A673 (cell line): ENCODE measurements at regions not wholly inside any gene's neighbourhood (a gene's known extent, or its start where the extent isn't known, plus 50 kb on each side); places are given as distances from the start of the nearest gene placed in this dataset.

Experiments used
- BruUV-seq: library from RNA; stranded (reverse); fragments of 400-500 nt; replicated peaks from 2 replicates; lab custom pipeline; 2021; lab: Mats Ljungman, UMichigan
- CTCF ChIA-PET: fragments of 300-600 bp; sonication (Branson Sonifier 250); formaldehyde crosslinking; loops from one replicate; lab custom pipeline; 2022; ENCODE audit warnings: antibody characterized with exemption; lab: Charles Lee
- POLR2A ChIA-PET: fragments of 300-600 bp; sonication (Branson Sonifier 250); formaldehyde crosslinking; loops from one replicate; lab custom pipeline; 2022; ENCODE audit warnings: antibody characterized with exemption; ENCODE audit not compliant: low non-redundant PET; lab: Charles Lee
- DNase-seq: peaks from one replicate; pipeline ENCODE4 v3.0.0-alpha.2; 2015; ENCODE audit warnings: low spot score
- H3K27ac ChIP-seq: fragments of 200-600 bp; sonication (generic); 2 replicates; pipeline ENCODE4 v1.5.1; 2016; ENCODE audit warnings: mixed run types, low read depth, mild to moderate bottlenecking, mixed read lengths, antibody characterized with exemption, low read length; ENCODE audit not compliant: poor library complexity, severe bottlenecking
- H3K27me3 ChIP-seq: fragments of 200-600 bp; sonication (generic); replicated peaks from 2 replicates; pipeline ENCODE4 v1.6.1; 2017; ENCODE audit warnings: mixed run types, low read depth, mild to moderate bottlenecking, mixed read lengths, antibody characterized with exemption, low read length; ENCODE audit not compliant: insufficient read depth, poor library complexity
- H3K36me3 ChIP-seq: fragments of 200-600 bp; sonication (generic); 2 replicates; pipeline ENCODE4 v1.6.1; 2016; ENCODE audit warnings: mixed run types, mild to moderate bottlenecking, mixed read lengths, antibody characterized with exemption, low read length; ENCODE audit not compliant: insufficient read depth, poor library complexity, severe bottlenecking
- H3K4me1 ChIP-seq: fragments of 200-600 bp; sonication (generic); 2 replicates; pipeline ENCODE4 v1.6.1; 2017; ENCODE audit warnings: mixed run types, mild to moderate bottlenecking, mixed read lengths, antibody characterized with exemption, low read length; ENCODE audit not compliant: insufficient read depth, poor library complexity, severe bottlenecking
- H3K4me3 ChIP-seq: fragments of 200-600 bp; sonication (generic); 2 replicates; pipeline ENCODE4 v1.5.1; 2016; ENCODE audit warnings: low read depth, mixed run types, mild to moderate bottlenecking, mixed read lengths, low read length; ENCODE audit not compliant: poor library complexity, severe bottlenecking
- H3K9me3 ChIP-seq: fragments of 200-600 bp; sonication (generic); 2 replicates; pipeline ENCODE4 v1.6.1; 2016; ENCODE audit warnings: mixed run types, low read depth, mild to moderate bottlenecking, mixed read lengths, antibody characterized with exemption, low read length; ENCODE audit not compliant: poor library complexity, severe bottlenecking
- EZH2 ChIP-seq: fragments of 200-600 bp; sonication (generic); IDR thresholded peaks from 2 replicates; pipeline ENCODE4 v1.6.1; 2017; ENCODE audit warnings: borderline replicate concordance, low read depth, mild to moderate bottlenecking, mixed read lengths, antibody characterized with exemption, low read length; ENCODE audit not compliant: poor library complexity, severe bottlenecking
- intact Hi-C: fragments of 100-400 bp; cut with micrococcal nuclease; formaldehyde crosslinking; loops from one replicate; pipeline ENCODE4 v1.10.0; 2022; ENCODE audit not compliant: unreplicated experiment
- TF ChIP-seq, protein P1 (sequence below): fragments of 300-800, 200-600 bp; sonication (generic); conservative IDR thresholded peaks from 2 replicates; pipeline ENCODE4 v1.5.1; 2017; ENCODE audit warnings: low read depth, mild to moderate bottlenecking, antibody characterized with exemption, low read length, moderate library complexity, mixed read lengths

DNA sequence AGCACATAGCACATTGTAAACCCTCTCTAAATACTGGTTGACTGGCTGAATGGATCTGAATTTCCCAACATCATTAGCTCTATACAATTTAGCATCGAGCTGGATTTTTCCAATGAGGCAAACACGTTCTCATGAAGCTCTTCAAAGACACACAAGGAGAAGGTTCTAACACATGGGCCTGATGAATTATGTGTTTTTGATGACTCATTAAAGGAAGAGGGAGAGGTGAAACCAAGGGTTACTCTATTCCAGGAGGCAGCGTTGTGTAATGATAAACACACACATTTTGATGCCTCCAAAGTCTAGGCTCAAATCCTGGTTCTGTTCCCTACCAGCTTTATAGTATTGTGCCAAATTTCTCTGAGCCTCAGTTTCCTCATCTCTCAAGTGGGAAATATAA is 84.3 kb downstream of the PFDN4 start:
- H3K4me1 ChIP-seq = peaks cover 7% of the 10 kb centered on the region
- no peak overlapping the region for H3K4me3 ChIP-seq
- H3K9me3 ChIP-seq = no peaks in the 10 kb centered on the region
- no peaks in the 10 kb centered on the region for H3K27me3 ChIP-seq
- no peaks in the 10 kb centered on the region for H3K36me3 ChIP-seq
- no peak for TF ChIP-seq EZH2
- TF ChIP-seq, protein P1, sequence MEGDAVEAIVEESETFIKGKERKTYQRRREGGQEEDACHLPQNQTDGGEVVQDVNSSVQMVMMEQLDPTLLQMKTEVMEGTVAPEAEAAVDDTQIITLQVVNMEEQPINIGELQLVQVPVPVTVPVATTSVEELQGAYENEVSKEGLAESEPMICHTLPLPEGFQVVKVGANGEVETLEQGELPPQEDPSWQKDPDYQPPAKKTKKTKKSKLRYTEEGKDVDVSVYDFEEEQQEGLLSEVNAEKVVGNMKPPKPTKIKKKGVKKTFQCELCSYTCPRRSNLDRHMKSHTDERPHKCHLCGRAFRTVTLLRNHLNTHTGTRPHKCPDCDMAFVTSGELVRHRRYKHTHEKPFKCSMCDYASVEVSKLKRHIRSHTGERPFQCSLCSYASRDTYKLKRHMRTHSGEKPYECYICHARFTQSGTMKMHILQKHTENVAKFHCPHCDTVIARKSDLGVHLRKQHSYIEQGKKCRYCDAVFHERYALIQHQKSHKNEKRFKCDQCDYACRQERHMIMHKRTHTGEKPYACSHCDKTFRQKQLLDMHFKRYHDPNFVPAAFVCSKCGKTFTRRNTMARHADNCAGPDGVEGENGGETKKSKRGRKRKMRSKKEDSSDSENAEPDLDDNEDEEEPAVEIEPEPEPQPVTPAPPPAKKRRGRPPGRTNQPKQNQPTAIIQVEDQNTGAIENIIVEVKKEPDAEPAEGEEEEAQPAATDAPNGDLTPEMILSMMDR = no peak
- no peak for DNase-seq
- no TSS peak for BruUV-seq
- ChIA-PET POLR2A (no interaction called here), CTCF (interaction anchor here (0.6 kb wide), 1 partner anchor 9 kb away, joined by 5 read pairs; no protein-coding TSS in a partner anchor)
- no peak overlapping the region for H3K27ac ChIP-seq
- intact Hi-C loops = no loop called here

DNA sequence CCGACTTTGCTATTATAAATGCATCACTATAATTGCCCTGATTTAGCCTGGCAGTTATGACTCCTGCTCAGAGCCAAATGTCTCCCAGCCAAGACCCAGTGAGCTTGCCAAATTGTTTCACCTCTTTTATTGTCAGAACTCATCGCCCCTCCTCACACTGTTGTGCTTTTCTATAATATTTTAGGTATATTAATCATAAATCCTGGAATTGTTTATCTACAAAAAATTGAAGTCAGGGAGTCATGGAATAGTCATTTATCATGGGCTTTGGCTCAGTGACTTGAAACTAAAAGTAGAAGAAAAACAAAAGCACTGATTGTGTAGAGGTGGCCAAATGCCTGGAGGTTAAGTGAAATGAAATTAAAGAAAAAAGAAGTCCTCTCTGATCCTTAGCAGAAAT is 85.6 kb downstream of the PFDN4 start:
- peaks cover 7% of the 10 kb centered on the region for H3K4me1 ChIP-seq
- H3K4me3 ChIP-seq = no peak overlapping the region
- H3K27me3 ChIP-seq = no peaks in the 10 kb centered on the region
- BruUV-seq = no TSS peak
- no peaks in the 10 kb centered on the region for H3K9me3 ChIP-seq
- CTCF ChIA-PET = no interaction called here
- DNase-seq = no peak
- intact Hi-C loops = no loop called here
- H3K36me3 ChIP-seq = no peaks in the 10 kb centered on the region
- POLR2A ChIA-PET = no interaction called here
- H3K27ac ChIP-seq = no peak overlapping the region
- TF ChIP-seq EZH2 = no peak
- TF ChIP-seq, protein P1 = no peak

DNA sequence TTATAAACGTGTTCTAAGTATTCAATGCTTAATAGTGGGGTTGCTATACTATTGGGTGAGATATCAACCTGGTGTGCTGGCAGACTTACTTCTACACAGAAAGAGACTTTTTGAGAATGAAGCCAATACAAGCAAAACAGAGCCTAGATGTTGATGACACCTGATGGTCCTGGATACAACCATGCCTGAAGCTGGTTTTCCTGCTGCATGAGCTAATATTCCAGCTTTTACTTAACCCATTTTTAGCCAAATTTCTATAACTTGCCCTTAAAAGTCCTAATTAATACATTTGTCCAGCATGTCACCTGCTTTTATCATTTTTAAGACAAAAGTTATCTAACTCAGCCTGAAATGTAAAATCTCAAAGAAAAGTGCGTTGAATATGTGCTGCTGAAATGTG is 86.2 kb downstream of the PFDN4 start:
- no TSS peak for BruUV-seq
- TF ChIP-seq, protein P1 = no peak
- Histone ChIP-seq H3K9me3 (no peaks in the 10 kb centered on the region), H3K4me3 (no peak overlapping the region), H3K27ac (no peak overlapping the region), H3K4me1 (peaks cover 7% of the 10 kb centered on the region), H3K27me3 (no peaks in the 10 kb centered on the region), H3K36me3 (no peaks in the 10 kb centered on the region)
- ChIA-PET CTCF (no interaction called here), POLR2A (no interaction called here)
- intact Hi-C loops = no loop called here
- DNase-seq = no peak
